Vagina (tissue), 2 donors: ENCODE measurements at regions not wholly inside any gene's neighbourhood (a gene's known extent, or its start where the extent isn't known, plus 50 kb on each side); places are given as distances from the start of the nearest gene placed in this dataset.
"Not testable (repeated sequence)": the region's sequence is repeated elsewhere in the genome, so short reads cannot be mapped to it uniquely, and the experiment has no call there.

ENCODE experiments used
- DNase-seq, 2 donors: peaks; one replicate each; pipeline ENCODE4 v3.0.0-alpha.2; 2017; ENCODE audit errors: extremely low spot score in 2 of 2
- H3K27ac ChIP-seq: fragments of 200-600 bp; sonication (generic); one replicate; pipeline ENCODE4 v1.5.1; 2019
- H3K27me3 ChIP-seq: fragments of 200-600 bp; sonication (generic); one replicate; pipeline ENCODE4 v1.5.1; 2019
- H3K36me3 ChIP-seq, 2 donors: fragments of 200-600 bp; sonication (generic); one replicate each; pipeline ENCODE4 v1.5.1; 2017 to 2019
- H3K4me1 ChIP-seq: fragments of 200-600 bp; sonication (generic); one replicate; pipeline ENCODE4 v1.5.1; 2019
- H3K4me3 ChIP-seq, 2 donors: fragments of 200-600 bp; sonication (generic); 1 replicate in 1 of 2; 2 replicates in 1 of 2; pipeline ENCODE4 v1.5.1; 2016 to 2019
- H3K9me3 ChIP-seq: fragments of 200-600 bp; sonication (generic); one replicate; pipeline ENCODE4 v1.5.1; 2019
- CTCF ChIP-seq, 3 experiments: fragments of 450-650 bp in 2 of 3; fragments of 200-600 bp in 1 of 3; sonication (generic) in 1 of 3; IDR thresholded peaks; one replicate each; pipeline ENCODE4 v1.5.1; 2017 to 2019; ENCODE audit warnings: antibody characterized with exemption in 3 of 3, mild to moderate bottlenecking in 2 of 3, moderate library complexity in 2 of 3
- POLR2A ChIP-seq, 2 donors: fragments of 450-650 bp; IDR thresholded peaks; one replicate each; pipeline ENCODE4 v1.6.1; 2017; ENCODE audit warnings: antibody characterized with exemption in 2 of 2, mild to moderate bottlenecking in 2 of 2, moderate library complexity in 2 of 2
- POLR2AphosphoS5 ChIP-seq, 2 donors: sonication (generic); formaldehyde crosslinking; IDR thresholded peaks; one replicate each; pipeline ENCODE4 v1.9.0; 2017; ENCODE audit warnings: antibody characterized with exemption in 2 of 2, mild to moderate bottlenecking in 2 of 2, low read depth in 1 of 2; ENCODE audit not compliant: insufficient read depth in 1 of 2
- intact Hi-C: fragments of 100-400 bp; cut with DNase I; formaldehyde crosslinking; loops from one replicate; pipeline ENCODE4 v1.15.1; 2023

GRCh38 chr3:69665026-69665737 lies 74.1 kb upstream of the MITF start:
- DNase-seq: no peak
- TF ChIP-seq POLR2AphosphoS5 (IDR thresholded peaks at IDR 0.05; ENCODE audit: insufficient read depth in 1 of 2, low read depth in 1 of 2) (peak in 1 of 2 donors; percentile 16), POLR2A (IDR thresholded peaks at IDR 0.05) (no peak), CTCF (IDR thresholded peaks at IDR 0.05) (no peak)
- H3K36me3 ChIP-seq: no peaks in the 10 kb centered on the region
- intact Hi-C loops: loop anchor here (10.0 kb wide), 1 partner anchor 210 kb away; no protein-coding TSS in a partner anchor
- H3K27ac ChIP-seq: no peak overlapping the region
- H3K4me1 ChIP-seq: no peaks in the 10 kb centered on the region
- H3K4me3 ChIP-seq: no peak overlapping the region
- no peaks in the 10 kb centered on the region for H3K27me3 ChIP-seq
- H3K9me3 ChIP-seq: no peaks in the 10 kb centered on the region

GRCh38 chr3:69660631-69661030 lies 78.6 kb upstream of the MITF start:
- Histone ChIP-seq H3K4me3 (no peak overlapping the region), H3K4me1 (no peaks in the 10 kb centered on the region), H3K27me3 (no peaks in the 10 kb centered on the region), H3K27ac (no peak overlapping the region), H3K9me3 (no peaks in the 10 kb centered on the region), H3K36me3 (no peaks in the 10 kb centered on the region)
- no peak for DNase-seq
- intact Hi-C loops: loop anchor here (10.0 kb wide), 1 partner anchor 206 kb away; no protein-coding TSS in a partner anchor
- no peak for TF ChIP-seq POLR2AphosphoS5 (IDR thresholded peaks at IDR 0.05; ENCODE audit: insufficient read depth in 1 of 2, low read depth in 1 of 2)
- TF ChIP-seq CTCF (IDR thresholded peaks at IDR 0.05): no peak
- no peak for TF ChIP-seq POLR2A (IDR thresholded peaks at IDR 0.05)

- no peaks in the 10 kb centered on the region for H3K4me1 ChIP-seq
- TF ChIP-seq POLR2A (IDR thresholded peaks at IDR 0.05) (no peak), POLR2AphosphoS5 (IDR thresholded peaks at IDR 0.05; ENCODE audit: insufficient read depth in 1 of 2, low read depth in 1 of 2) (no peak), CTCF (IDR thresholded peaks at IDR 0.05) (no peak)
- no peak overlapping the region for H3K4me3 ChIP-seq
- intact Hi-C loops: no loop called here
- no peaks in the 10 kb centered on the region for H3K9me3 ChIP-seq
- H3K27ac ChIP-seq: no peak overlapping the region
- DNase-seq: no peak
- no peaks in the 10 kb centered on the region for H3K27me3 ChIP-seq
- no peaks in the 10 kb centered on the region for H3K36me3 ChIP-seq
Measured at GRCh38 chr3:69659180-69659910, 79.9 kb upstream of the MITF start.

GRCh38 chr3:69658514-69659140 lies 80.6 kb upstream of the MITF start:
- H3K36me3 ChIP-seq: no peaks in the 10 kb centered on the region
- no peak for DNase-seq
- TF ChIP-seq POLR2AphosphoS5 (IDR thresholded peaks at IDR 0.05; ENCODE audit: insufficient read depth in 1 of 2, low read depth in 1 of 2): no peak
- TF ChIP-seq CTCF (IDR thresholded peaks at IDR 0.05): no peak
- no peaks in the 10 kb centered on the region for H3K4me1 ChIP-seq
- intact Hi-C loops: no loop called here
- no peaks in the 10 kb centered on the region for H3K9me3 ChIP-seq
- H3K27ac ChIP-seq: no peak overlapping the region
- no peak overlapping the region for H3K4me3 ChIP-seq
- H3K27me3 ChIP-seq: no peaks in the 10 kb centered on the region

GRCh38 chr3:69657030-69657429 lies 82.2 kb upstream of the MITF start:
- H3K4me1 ChIP-seq, H3K9me3 ChIP-seq, H3K27ac ChIP-seq, intact Hi-C loops, H3K27me3 ChIP-seq, DNase-seq, H3K4me3 ChIP-seq, H3K36me3 ChIP-seq: not testable (repeated sequence)
